CD8-positive, alpha-beta memory T cell (primary cell): ENCODE measurements at regions not wholly inside any gene's neighbourhood (a gene's known extent, or its start where the extent isn't known, plus 50 kb on each side); places are given as distances from the start of the nearest gene placed in this dataset.

Experiments
- CTCF ChIA-PET: fragments of 350-600 bp; sonication (Branson Sonifier 250); formaldehyde crosslinking; loops from one replicate; lab custom pipeline; 2021; ENCODE audit warnings: antibody characterized with exemption; lab: Charles Lee
- POLR2A ChIA-PET: fragments of 350-600 bp; sonication (Branson Sonifier 250); formaldehyde crosslinking; loops from one replicate; lab custom pipeline; 2021; ENCODE audit warnings: antibody characterized with exemption; lab: Charles Lee
- DNase-seq, 5 donors: peaks; one replicate each; pipeline versions ENCODE4 v3.0.0 to v3.0.0-alpha.2; 2020 to 2022; ENCODE audit warnings: mixed read lengths in 1 of 5
- H3K27ac ChIP-seq: one replicate; pipeline ENCODE4 v1.7.0; 2013; ENCODE audit warnings: low read depth, mild to moderate bottlenecking, low read length, moderate library complexity
- H3K27me3 ChIP-seq: 2 replicates; pipeline ENCODE4 v1.7.0; 2013; ENCODE audit warnings: low read length, mild to moderate bottlenecking; ENCODE audit not compliant: insufficient read depth, poor library complexity, severe bottlenecking
- H3K36me3 ChIP-seq: 2 replicates; pipeline ENCODE4 v1.7.0; 2013; ENCODE audit warnings: mild to moderate bottlenecking, low read length, moderate library complexity; ENCODE audit not compliant: insufficient read depth
- H3K4me1 ChIP-seq: 2 replicates; pipeline ENCODE4 v1.7.0; 2013; ENCODE audit warnings: mild to moderate bottlenecking, low read length, moderate library complexity; ENCODE audit not compliant: insufficient read depth
- H3K4me3 ChIP-seq: 2 replicates; pipeline ENCODE4 v1.7.0; 2013; ENCODE audit warnings: mild to moderate bottlenecking, low read length
- H3K9me3 ChIP-seq: 2 replicates; pipeline ENCODE4 v1.7.0; 2013; ENCODE audit warnings: mild to moderate bottlenecking, low read length
- H3K27ac Mint-ChIP-seq, 8 donors: one replicate each; pipeline ENCODE4 v1.8.0; 2020 to 2021; ENCODE audit warnings: mixed read lengths in 8 of 8, mild to moderate bottlenecking in 6 of 8, inconsistent platforms in 3 of 8, moderate library complexity in 3 of 8
- H3K27me3 Mint-ChIP-seq, 2 donors: one replicate each; pipeline ENCODE4 v1.8.0; 2020 to 2021; ENCODE audit warnings: mixed read lengths in 2 of 2, mild to moderate bottlenecking in 1 of 2, moderate library complexity in 1 of 2
- H3K36me3 Mint-ChIP-seq, 3 donors: one replicate each; pipeline ENCODE4 v1.8.0; 2020 to 2021; ENCODE audit warnings: mixed read lengths in 3 of 3, inconsistent platforms in 1 of 3, mild to moderate bottlenecking in 1 of 3
- H3K4me1 Mint-ChIP-seq, 3 donors: one replicate each; pipeline ENCODE4 v1.8.0; 2020 to 2021; ENCODE audit warnings: mixed read lengths in 3 of 3, inconsistent platforms in 1 of 3, mild to moderate bottlenecking in 1 of 3
- H3K4me3 Mint-ChIP-seq, 7 donors: one replicate each; pipeline ENCODE4 v1.8.0; 2020 to 2021; ENCODE audit warnings: mixed read lengths in 7 of 7, mild to moderate bottlenecking in 6 of 7, moderate library complexity in 4 of 7, inconsistent platforms in 2 of 7
- H3K9me3 Mint-ChIP-seq, 5 donors: one replicate each; pipeline ENCODE4 v1.8.0; 2020 to 2022; ENCODE audit warnings: mixed read lengths in 5 of 5, mild to moderate bottlenecking in 3 of 5, moderate library complexity in 2 of 5, inconsistent platforms in 1 of 5

GRCh38 chr21:36532769-36533467 lies 53.0 kb upstream of the CLDN14 start:
- ChIA-PET POLR2A (no interaction called here), CTCF (no interaction called here)
- Mint-ChIP-seq H3K9me3 (no peaks in the 10 kb centered on the region), H3K27me3 (peaks cover 3 to 21% of the 10 kb centered on the region in 2 donors), H3K36me3 (no peaks in the 10 kb centered on the region), H3K27ac (no peak overlapping the region), H3K4me1 (no peaks in the 10 kb centered on the region), H3K4me3 (no peak overlapping the region)
- Histone ChIP-seq H3K27me3 (no peaks in the 10 kb centered on the region), H3K36me3 (no peaks in the 10 kb centered on the region), H3K4me1 (no peaks in the 10 kb centered on the region), H3K27ac (no peak overlapping the region), H3K9me3 (no peaks in the 10 kb centered on the region), H3K4me3 (no peak overlapping the region)
- DNase-seq: no peak

DNA sequence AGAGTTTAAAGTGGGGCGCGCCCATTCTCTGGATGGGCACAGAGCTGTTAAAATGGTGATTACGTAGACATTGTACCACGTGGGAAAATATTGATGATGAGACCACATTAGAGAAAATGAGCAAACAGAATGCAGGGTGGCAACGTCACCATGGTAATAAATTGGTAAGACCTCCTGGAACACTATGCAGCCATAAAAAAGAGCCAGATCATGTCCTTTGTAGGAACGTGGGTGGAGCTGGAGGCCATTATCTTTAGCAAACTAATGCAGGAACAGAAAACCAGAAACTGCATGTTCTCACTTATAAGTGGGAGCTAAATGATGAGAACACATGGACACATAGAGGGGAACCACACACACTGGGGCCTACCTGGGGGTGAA lies 53.5 kb upstream of the CLDN14 start:
- ChIA-PET POLR2A (no interaction called here), CTCF (no interaction called here)

GRCh38 chr21:36534656-36535055 lies 54.7 kb upstream of the CLDN14 start:
- CTCF ChIA-PET: no interaction called here
- H3K27ac ChIP-seq: no peak overlapping the region

More for the DNA sequence above, 53.5 kb upstream of the CLDN14 start:
- Mint-ChIP-seq H3K9me3 (no peaks in the 10 kb centered on the region), H3K4me1 (no peaks in the 10 kb centered on the region), H3K4me3 (no peak overlapping the region), H3K27ac (no peak overlapping the region), H3K36me3 (no peaks in the 10 kb centered on the region), H3K27me3 (peaks cover 3 to 21% of the 10 kb centered on the region in 2 donors)
- no peaks in the 10 kb centered on the region for H3K27me3 ChIP-seq
- no peak overlapping the region for H3K27ac ChIP-seq
- no peaks in the 10 kb centered on the region for H3K9me3 ChIP-seq
- no peak for DNase-seq
- no peaks in the 10 kb centered on the region for H3K36me3 ChIP-seq
- H3K4me1 ChIP-seq: no peaks in the 10 kb centered on the region
- no peak overlapping the region for H3K4me3 ChIP-seq

DNA sequence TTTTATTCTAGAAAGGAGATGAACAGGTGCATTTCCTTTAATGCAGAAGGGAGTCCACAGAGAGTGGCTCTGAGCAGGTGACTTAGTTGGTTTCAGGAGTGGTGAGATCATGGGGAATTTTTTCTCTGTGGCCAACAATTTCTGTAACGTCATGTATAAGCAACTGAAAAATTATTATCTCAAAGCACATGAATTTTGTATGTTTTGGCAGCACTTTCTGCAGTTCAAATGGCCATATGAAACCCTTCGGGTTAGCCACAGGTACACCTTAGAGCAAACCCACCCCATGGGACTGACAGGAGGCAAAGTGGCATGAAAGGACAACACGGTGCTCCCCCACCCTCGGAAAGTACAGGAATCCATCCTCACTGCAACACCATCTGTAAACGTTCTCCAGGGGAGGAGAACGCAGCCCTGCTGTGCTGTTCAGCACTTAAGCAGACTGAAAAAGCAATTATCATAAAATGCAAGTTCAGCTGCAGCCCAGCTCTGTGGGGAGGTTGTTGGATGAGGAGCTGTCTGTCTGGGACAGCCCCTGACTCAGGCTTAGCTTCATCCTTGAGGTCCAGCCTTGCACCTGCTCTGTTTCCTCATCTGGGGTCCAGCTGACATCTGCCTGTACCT lies 55.8 kb upstream of the CLDN14 start:
- Mint-ChIP-seq H3K27ac (no peak overlapping the region), H3K9me3 (no peaks in the 10 kb centered on the region), H3K4me3 (no peak overlapping the region), H3K36me3 (no peaks in the 10 kb centered on the region), H3K4me1 (no peaks in the 10 kb centered on the region), H3K27me3 (peaks cover 3 to 8% of the 10 kb centered on the region in 2 donors)
- no peak for DNase-seq
- ChIA-PET POLR2A (no interaction called here), CTCF (no interaction called here)
- no peak overlapping the region for H3K27ac ChIP-seq
- no peaks in the 10 kb centered on the region for H3K27me3 ChIP-seq
- no peaks in the 10 kb centered on the region for H3K9me3 ChIP-seq
- H3K4me1 ChIP-seq: no peaks in the 10 kb centered on the region
- no peak overlapping the region for H3K4me3 ChIP-seq
- no peaks in the 10 kb centered on the region for H3K36me3 ChIP-seq

More at GRCh38 chr21:36534656-36535055, 54.7 kb upstream of the CLDN14 start:
- H3K4me1 Mint-ChIP-seq: no peaks in the 10 kb centered on the region
- Histone ChIP-seq H3K4me3 (no peak overlapping the region), H3K27me3 (no peaks in the 10 kb centered on the region), H3K36me3 (no peaks in the 10 kb centered on the region), H3K4me1 (no peaks in the 10 kb centered on the region), H3K9me3 (no peaks in the 10 kb centered on the region)
- no peaks in the 10 kb centered on the region for H3K9me3 Mint-ChIP-seq
- no peak for DNase-seq
- POLR2A ChIA-PET: no interaction called here
- H3K36me3 Mint-ChIP-seq: no peaks in the 10 kb centered on the region
- H3K4me3 Mint-ChIP-seq: no peak overlapping the region
- H3K27me3 Mint-ChIP-seq: peaks cover 3 to 15% of the 10 kb centered on the region in 2 donors
- no peak overlapping the region for H3K27ac Mint-ChIP-seq

GRCh38 chr21:36538761-36539160 lies 58.8 kb upstream of the CLDN14 start:
- POLR2A ChIA-PET: no interaction called here
- peaks cover 0 to 1% (median 0%) of the 10 kb centered on the region in 5 donors for H3K9me3 Mint-ChIP-seq
- H3K27me3 Mint-ChIP-seq: peaks cover 4 to 21% of the 10 kb centered on the region in 2 donors
- Histone ChIP-seq H3K9me3 (no peaks in the 10 kb centered on the region), H3K36me3 (no peaks in the 10 kb centered on the region), H3K4me3 (no peak overlapping the region), H3K4me1 (no peaks in the 10 kb centered on the region), H3K27ac (no peak overlapping the region), H3K27me3 (peaks cover 4% of the 10 kb centered on the region)
- H3K4me3 Mint-ChIP-seq: no peak overlapping the region
- H3K36me3 Mint-ChIP-seq: no peaks in the 10 kb centered on the region
- no peak overlapping the region for H3K27ac Mint-ChIP-seq
- no peak for DNase-seq
- no peaks in the 10 kb centered on the region for H3K4me1 Mint-ChIP-seq
- CTCF ChIA-PET: no interaction called here

- Mint-ChIP-seq H3K9me3 (peaks cover 0 to 1% (median 0%) of the 10 kb centered on the region in 5 donors), H3K27me3 (peaks cover 4 to 18% of the 10 kb centered on the region in 2 donors), H3K36me3 (no peaks in the 10 kb centered on the region), H3K27ac (no peak overlapping the region), H3K4me3 (no peak overlapping the region), H3K4me1 (no peaks in the 10 kb centered on the region)
- H3K4me3 ChIP-seq: no peak overlapping the region
- H3K27ac ChIP-seq: no peak overlapping the region
- ChIA-PET POLR2A (no interaction called here), CTCF (no interaction called here)
- H3K27me3 ChIP-seq: peaks cover 4% of the 10 kb centered on the region
- no peak for DNase-seq
- no peaks in the 10 kb centered on the region for H3K36me3 ChIP-seq
- no peaks in the 10 kb centered on the region for H3K9me3 ChIP-seq
- H3K4me1 ChIP-seq: no peaks in the 10 kb centered on the region
These were observed 59.7 kb upstream of the CLDN14 start for GRCh38 chr21:36539434-36540150.

- CTCF ChIA-PET: no interaction called here
These were observed 60.8 kb upstream of the CLDN14 start for GRCh38 chr21:36540700-36541099.

GRCh38 chr21:36541721-36542139 lies 61.8 kb upstream of the CLDN14 start:
- ChIA-PET CTCF (no interaction called here), POLR2A (no interaction called here)
- H3K27me3 ChIP-seq: peaks cover 4% of the 10 kb centered on the region
- DNase-seq: no peak
- Mint-ChIP-seq H3K27ac (no peak overlapping the region), H3K27me3 (peaks cover 1 to 14% of the 10 kb centered on the region in 2 donors), H3K36me3 (no peaks in the 10 kb centered on the region), H3K4me3 (no peak overlapping the region), H3K9me3 (peaks cover 0 to 1% (median 0%) of the 10 kb centered on the region in 5 donors), H3K4me1 (no peaks in the 10 kb centered on the region)
- H3K4me1 ChIP-seq: no peaks in the 10 kb centered on the region
- H3K27ac ChIP-seq: no peak overlapping the region
- no peak overlapping the region for H3K4me3 ChIP-seq
- no peaks in the 10 kb centered on the region for H3K9me3 ChIP-seq
- no peaks in the 10 kb centered on the region for H3K36me3 ChIP-seq

More at GRCh38 chr21:36540700-36541099, 60.8 kb upstream of the CLDN14 start:
- H3K27ac ChIP-seq: no peak overlapping the region
- no peaks in the 10 kb centered on the region for H3K4me1 Mint-ChIP-seq
- H3K36me3 Mint-ChIP-seq: no peaks in the 10 kb centered on the region
- H3K4me3 Mint-ChIP-seq: no peak overlapping the region
- H3K27me3 ChIP-seq: peaks cover 4% of the 10 kb centered on the region
- H3K4me1 ChIP-seq: no peaks in the 10 kb centered on the region
- no peak overlapping the region for H3K27ac Mint-ChIP-seq
- POLR2A ChIA-PET: no interaction called here
- no peak for DNase-seq
- peaks cover 0 to 1% (median 0%) of the 10 kb centered on the region in 5 donors for H3K9me3 Mint-ChIP-seq
- H3K4me3 ChIP-seq: no peak overlapping the region
- H3K27me3 Mint-ChIP-seq: peaks cover 1 to 18% of the 10 kb centered on the region in 2 donors
- H3K36me3 ChIP-seq: no peaks in the 10 kb centered on the region
- no peaks in the 10 kb centered on the region for H3K9me3 ChIP-seq
